Fibroblast of lung (primary cell): ENCODE measurements at regions not wholly inside any gene's neighbourhood (a gene's known extent, or its start where the extent isn't known, plus 50 kb on each side); places are given as distances from the start of the nearest gene placed in this dataset.

ENCODE experiments used
- CTCF ChIP-seq, 2 donors: IDR thresholded peaks in 1 of 2; conservative IDR thresholded peaks in 1 of 2; 1 replicate in 1 of 2; 2 replicates in 1 of 2; pipeline ENCODE4 v1.5.1; 2011 to 2012; ENCODE audit warnings: low read length in 2 of 2, control low read depth in 1 of 2, inconsistent platforms in 1 of 2, low read depth in 1 of 2, mild to moderate bottlenecking in 1 of 2
- EZH2 ChIP-seq: IDR thresholded peaks from 2 replicates; pipeline ENCODE4 v1.5.1; 2012; ENCODE audit warnings: low read length, control low read depth, mild to moderate bottlenecking; ENCODE audit errors: missing control alignments

- TF ChIP-seq CTCF (conservative IDR thresholded peaks at IDR 0.05 in 1 of 2, IDR thresholded peaks at IDR 0.05 in 1 of 2; ENCODE audit: low read depth in 1 of 2, low read length in 2 of 2) (no peak), EZH2 (no peak)
Observed at GRCh38 chr4:41436419-41436818, 101.5 kb upstream of the LIMCH1 start.
